Epithelial cell of prostate (primary cell): ENCODE measurements at regions not wholly inside any gene's neighbourhood (a gene's known extent, or its start where the extent isn't known, plus 50 kb on each side); places are given as distances from the start of the nearest gene placed in this dataset.
A peak's percentile ranks its signal among the peaks of the same experiment; 100 is the strongest.

Source experiments
- DNase-seq: peaks from one replicate; pipeline ENCODE4 v3.0.0-alpha.2; 2011; ENCODE audit warnings: low read depth, low spot score
- H3K27ac ChIP-seq: fragments of 450-650 bp; 2 replicates; pipeline ENCODE4 v1.5.1; 2017; ENCODE audit warnings: mild to moderate bottlenecking

- H3K27ac ChIP-seq, result no peak overlapping the region
- DNase-seq, result no peak
Measured at GRCh38 chr17:62884781-62885180, 76.7 kb upstream of the MARCHF10 start.

- DNase-seq, result no peak
- H3K27ac ChIP-seq, result peak overlapping the region; percentile 4
Measured at GRCh38 chr17:62882878-62883277, 74.8 kb upstream of the MARCHF10 start.

GRCh38 chr17:62882284-62882683 is 74.2 kb upstream of the MARCHF10 start:
- H3K27ac ChIP-seq, result no peak overlapping the region
- no peak for DNase-seq

GRCh38 chr17:62880120-62880519 is 72.0 kb upstream of the MARCHF10 start:
- no peak overlapping the region for H3K27ac ChIP-seq
- no peak for DNase-seq

- no peak for DNase-seq
- peak overlapping the region; percentile 92 for H3K27ac ChIP-seq
Measured at GRCh38 chr17:62876673-62877405, 68.7 kb upstream of the MARCHF10 start.

- no peak for DNase-seq
- peak overlapping the region; percentile 92 for H3K27ac ChIP-seq
Measured at GRCh38 chr17:62876063-62876462, 67.9 kb upstream of the MARCHF10 start.

GRCh38 chr17:62875296-62875695 is 67.2 kb upstream of the MARCHF10 start:
- no peak for DNase-seq
- peak overlapping the region; percentile 92 for H3K27ac ChIP-seq

GRCh38 chr17:62871291-62871690 is 63.2 kb upstream of the MARCHF10 start:
- H3K27ac ChIP-seq, result no peak overlapping the region

GRCh38 chr17:62870552-62870971 is 62.4 kb upstream of the MARCHF10 start:
- no peak for DNase-seq

More at GRCh38 chr17:62871291-62871690, 63.2 kb upstream of the MARCHF10 start:
- DNase-seq, result no peak

GRCh38 chr17:62870030-62870541 is 62.0 kb upstream of the MARCHF10 start:
- H3K27ac ChIP-seq, result no peak overlapping the region
- DNase-seq, result no peak

More at GRCh38 chr17:62870552-62870971, 62.4 kb upstream of the MARCHF10 start:
- H3K27ac ChIP-seq, result no peak overlapping the region

- no peak overlapping the region for H3K27ac ChIP-seq
- DNase-seq, result no peak
Measured at GRCh38 chr17:62868723-62869122, 60.6 kb upstream of the MARCHF10 start.

GRCh38 chr17:62868008-62868407 is 59.9 kb upstream of the MARCHF10 start:
- H3K27ac ChIP-seq, result no peak overlapping the region
- no peak for DNase-seq

GRCh38 chr17:62867303-62867702 is 59.2 kb upstream of the MARCHF10 start:
- DNase-seq, result no peak
- H3K27ac ChIP-seq, result no peak overlapping the region

- DNase-seq, result no peak
- no peak overlapping the region for H3K27ac ChIP-seq
Measured at GRCh38 chr17:62866471-62866870, 58.4 kb upstream of the MARCHF10 start.

- no peak for DNase-seq
- no peak overlapping the region for H3K27ac ChIP-seq
Measured at GRCh38 chr17:62865586-62865985, 57.5 kb upstream of the MARCHF10 start.

GRCh38 chr17:62862251-62862650 is 54.1 kb upstream of the MARCHF10 start:
- peak overlapping the region; percentile 19 for H3K27ac ChIP-seq
- DNase-seq, result no peak

- no peak for DNase-seq
- H3K27ac ChIP-seq, result peak overlapping the region; percentile 19
Measured at GRCh38 chr17:62860962-62861873, 53.1 kb upstream of the MARCHF10 start.

- no peak for DNase-seq
- H3K27ac ChIP-seq, result no peak overlapping the region
Measured at GRCh38 chr17:62859146-62859545, 51.0 kb upstream of the MARCHF10 start.
